ENCODE measurements at regions not wholly inside any gene's neighbourhood (a gene's known extent, or its start where the extent isn't known, plus 50 kb on each side); places are given as distances from the start of the nearest gene placed in this dataset.
A peak's percentile ranks its signal among the peaks of the same experiment; 100 is the strongest.
"Not testable (repeated sequence)": the region's sequence is repeated elsewhere in the genome, so short reads cannot be mapped to it uniquely, and the experiment has no call there.

- TF ChIP-seq CTCF (conservative IDR thresholded peaks at IDR 0.05) = no peak
- no peak overlapping the region for H3K27ac ChIP-seq
Observed at GRCh38 chr1:244144053-244144452, 93.0 kb downstream of the ZBTB18 start.

- TF ChIP-seq CTCF (conservative IDR thresholded peaks at IDR 0.05) = no peak
- H3K27ac ChIP-seq = peak overlapping the region; percentile 69
Observed at GRCh38 chr1:244150071-244150470, 99.0 kb downstream of the ZBTB18 start.

GRCh38 chr1:244150665-244151064, 99.6 kb downstream of the ZBTB18 start:
- no peak for TF ChIP-seq CTCF (conservative IDR thresholded peaks at IDR 0.05)
- peak overlapping the region; percentile 69 for H3K27ac ChIP-seq

GRCh38 chr1:244151537-244151936, 100.5 kb downstream of the ZBTB18 start:
- H3K27ac ChIP-seq = peak overlapping the region; percentile 69
- no peak for TF ChIP-seq CTCF (conservative IDR thresholded peaks at IDR 0.05)

GRCh38 chr1:244154508-244154871, 103.4 kb downstream of the ZBTB18 start:
- TF ChIP-seq CTCF (conservative IDR thresholded peaks at IDR 0.05) = no peak
- no peak overlapping the region for H3K27ac ChIP-seq

GRCh38 chr1:244154872-244155531, 103.9 kb downstream of the ZBTB18 start:
- no peak overlapping the region for H3K27ac ChIP-seq
- no peak for TF ChIP-seq CTCF (conservative IDR thresholded peaks at IDR 0.05)

GRCh38 chr1:244155661-244156060, 104.6 kb downstream of the ZBTB18 start:
- TF ChIP-seq CTCF (conservative IDR thresholded peaks at IDR 0.05) = no peak
- no peak overlapping the region for H3K27ac ChIP-seq

GRCh38 chr1:244156617-244157016, 105.5 kb downstream of the ZBTB18 start:
- H3K27ac ChIP-seq = not testable (repeated sequence)
